ENCODE measurements at regions not wholly inside any gene's neighbourhood (a gene's known extent, or its start where the extent isn't known, plus 50 kb on each side); places are given as distances from the start of the nearest gene placed in this dataset.

DNA sequence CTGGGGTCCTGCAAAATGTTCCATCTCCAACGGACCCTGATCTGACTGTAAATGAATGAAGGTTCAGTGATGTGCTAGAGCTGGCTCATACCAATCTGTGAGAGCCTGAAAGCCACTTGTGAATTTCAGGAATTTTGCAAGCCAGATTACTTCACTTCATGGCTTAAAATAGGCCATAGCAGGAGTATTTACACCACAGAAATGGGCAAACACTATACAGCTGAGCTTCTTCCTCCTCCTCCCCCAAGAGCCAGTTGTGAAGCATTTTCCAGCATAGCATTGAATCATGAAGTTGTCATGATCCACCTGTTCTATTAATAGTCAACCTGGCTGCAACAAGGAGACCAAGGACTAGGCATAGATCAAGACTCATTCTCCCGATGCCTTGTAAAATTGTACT is 141.3 kb upstream of the RASSF8 start:
- intact Hi-C loops (cut with micrococcal nuclease), result no loop called here
- no peaks in the 10 kb centered on the region for H3K9me3 Mint-ChIP-seq
- H3K4me3 Mint-ChIP-seq, result no peak overlapping the region
- no peaks in the 10 kb centered on the region for H3K27me3 Mint-ChIP-seq
- CTCF ChIA-PET, result no interaction called here
- DNase-seq, result no peak
- no peaks in the 10 kb centered on the region for H3K4me1 Mint-ChIP-seq (ENCODE audit: low read depth)
- POLR2A ChIA-PET, result no interaction called here
- TF ChIP-seq CTCF (IDR thresholded peaks at IDR 0.05), result no peak
- no peak overlapping the region for H3K27ac Mint-ChIP-seq
- no peak for ATAC-seq
- H3K36me3 Mint-ChIP-seq (ENCODE audit: low read depth), result no peaks in the 10 kb centered on the region

- ATAC-seq, result no peak
- no peak overlapping the region for H3K4me3 Mint-ChIP-seq
These were observed 139.7 kb upstream of the RASSF8 start for GRCh38 chr12:25818596-25819390.

DNA sequence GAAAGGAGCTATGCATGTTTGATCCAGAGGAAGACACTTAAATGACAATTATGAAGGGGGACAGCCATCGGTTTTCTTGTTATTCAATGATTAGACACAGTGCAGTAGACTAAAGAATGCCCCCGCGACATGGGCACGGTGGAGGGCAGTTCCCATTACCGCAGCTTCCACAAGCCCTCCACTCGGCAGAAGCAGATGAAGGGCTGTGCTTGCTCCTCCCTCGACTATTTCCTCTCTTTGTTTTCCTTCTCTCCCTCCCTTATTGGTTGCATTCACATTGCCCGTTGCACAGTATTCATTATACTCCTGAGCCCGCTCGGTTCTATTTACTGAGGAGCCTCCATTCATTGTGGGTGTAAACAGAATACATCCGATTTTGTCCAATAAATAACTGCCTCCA is 138.8 kb upstream of the RASSF8 start:
- TF ChIP-seq CTCF (IDR thresholded peaks at IDR 0.05), result no peak
- ATAC-seq (no peak), DNase-seq (no peak)
- H3K4me1 Mint-ChIP-seq (ENCODE audit: low read depth), result no peaks in the 10 kb centered on the region
- no peaks in the 10 kb centered on the region for H3K27me3 Mint-ChIP-seq
- POLR2A ChIA-PET, result no interaction called here
- no peaks in the 10 kb centered on the region for H3K36me3 Mint-ChIP-seq (ENCODE audit: low read depth)
- no peak overlapping the region for H3K27ac Mint-ChIP-seq
- CTCF ChIA-PET, result no interaction called here
- no peak overlapping the region for H3K4me3 Mint-ChIP-seq
- intact Hi-C loops (cut with micrococcal nuclease), result no loop called here
- H3K9me3 Mint-ChIP-seq, result no peaks in the 10 kb centered on the region

More at GRCh38 chr12:25818596-25819390, 139.7 kb upstream of the RASSF8 start:
- no peak overlapping the region for H3K27ac Mint-ChIP-seq
- no peaks in the 10 kb centered on the region for H3K9me3 Mint-ChIP-seq
- H3K4me1 Mint-ChIP-seq (ENCODE audit: low read depth), result no peaks in the 10 kb centered on the region
- intact Hi-C loops (cut with micrococcal nuclease), result no loop called here
- no peaks in the 10 kb centered on the region for H3K36me3 Mint-ChIP-seq (ENCODE audit: low read depth)
- ChIA-PET POLR2A (no interaction called here), CTCF (no interaction called here)
- TF ChIP-seq CTCF (IDR thresholded peaks at IDR 0.05), result no peak
- no peaks in the 10 kb centered on the region for H3K27me3 Mint-ChIP-seq
- DNase-seq, result no peak

GRCh38 chr12:25822281-25822680 is 136.2 kb upstream of the RASSF8 start:
- ATAC-seq (no peak), DNase-seq (no peak)
- Mint-ChIP-seq H3K9me3 (no peaks in the 10 kb centered on the region), H3K27me3 (no peaks in the 10 kb centered on the region), H3K27ac (no peak overlapping the region), H3K36me3 (ENCODE audit: low read depth) (no peaks in the 10 kb centered on the region), H3K4me1 (ENCODE audit: low read depth) (no peaks in the 10 kb centered on the region), H3K4me3 (no peak overlapping the region)
- ChIA-PET POLR2A (no interaction called here), CTCF (no interaction called here)
- intact Hi-C loops (cut with micrococcal nuclease), result no loop called here
- TF ChIP-seq CTCF (IDR thresholded peaks at IDR 0.05), result no peak

GRCh38 chr12:25824734-25825133 is 133.7 kb upstream of the RASSF8 start:
- no peaks in the 10 kb centered on the region for H3K27me3 Mint-ChIP-seq
- no peak overlapping the region for H3K4me3 Mint-ChIP-seq
- no peaks in the 10 kb centered on the region for H3K4me1 Mint-ChIP-seq (ENCODE audit: low read depth)
- H3K9me3 Mint-ChIP-seq, result no peaks in the 10 kb centered on the region
- H3K36me3 Mint-ChIP-seq (ENCODE audit: low read depth), result no peaks in the 10 kb centered on the region
- intact Hi-C loops (cut with micrococcal nuclease), result no loop called here
- no peak overlapping the region for H3K27ac Mint-ChIP-seq
- ATAC-seq, result no peak
- DNase-seq, result no peak
- ChIA-PET CTCF (no interaction called here), POLR2A (interaction anchor here (0.6 kb wide), 1 partner anchor 28 kb away, joined by 3 read pairs; no protein-coding TSS in a partner anchor)
- no peak for TF ChIP-seq CTCF (IDR thresholded peaks at IDR 0.05)

Data from activated CD8-positive, alpha-beta T cell treated with anti-CD3 and anti-CD28 coated beads for 36 hours (primary cell).